ENCODE measurements at regions not wholly inside any gene's neighbourhood (a gene's known extent, or its start where the extent isn't known, plus 50 kb on each side); places are given as distances from the start of the nearest gene placed in this dataset.

DNA sequence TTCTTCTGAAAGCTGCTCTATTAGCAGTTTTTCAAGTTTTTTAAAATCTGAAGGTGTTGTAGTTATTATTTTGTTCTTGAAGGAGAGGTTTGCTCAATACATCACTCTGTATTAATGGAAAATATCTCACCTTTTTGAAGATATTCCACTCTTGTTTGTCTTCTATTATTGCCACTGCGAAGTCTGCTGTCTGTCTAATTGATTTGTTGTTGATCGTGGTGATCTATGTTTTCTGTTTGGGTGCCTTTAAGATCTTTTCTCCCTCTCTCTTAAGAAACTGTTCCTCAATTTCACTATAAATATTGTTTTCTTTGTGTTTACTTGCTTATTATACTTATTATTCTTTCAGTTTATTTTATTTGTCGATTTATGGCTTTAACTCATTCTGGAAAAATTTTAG, 64.9 kb upstream of the FZD8 start:
- in situ Hi-C loops (cut with MboI) (no loop called here), intact Hi-C loops (cut with micrococcal nuclease; ENCODE audit: unreplicated experiment) (no loop called here)
- H3K36me3 ChIP-seq (ENCODE audit: control insufficient read depth in 2 of 2, insufficient read depth in 2 of 2, low read length in 1 of 2) = no peaks in the 10 kb centered on the region
- SMC1A ChIA-PET (ENCODE audit: uncharacterized antibody, unreplicated experiment) = interaction anchor here (1.5 kb wide), 1 partner anchor 48 kb away, joined by 4 read pairs; no protein-coding TSS in a partner anchor
- FAIRE-seq = no peak
- RAD21 ChIA-PET (ENCODE audit: unreplicated experiment) = no interaction called here
- no peaks in the 10 kb centered on the region for H3K4me1 ChIP-seq (ENCODE audit: control insufficient read depth, insufficient read depth, low read length)
- no peaks in the 10 kb centered on the region for H3K27me3 ChIP-seq (replicated peaks in 1 of 2; ENCODE audit: control insufficient read depth in 2 of 2, insufficient read depth in 2 of 2, low read length in 1 of 2)
- TF ChIP-seq LARP7 (IDR thresholded peaks at IDR 0.05) (no peak), SPI1 (IDR thresholded peaks at IDR 0.05; ENCODE audit: borderline replicate concordance, insufficient read depth, low read depth, low read length) (no peak), NFYA (IDR thresholded peaks at IDR 0.05; ENCODE audit: borderline replicate concordance, low read depth, low read length) (no peak), POLR2AphosphoS2 (IDR thresholded peaks at IDR 0.05; ENCODE audit: low read depth, low read length) (no peak), SREBF1 (IDR thresholded peaks at IDR 0.05; ENCODE audit: low read length) (no peak), SUPT20H (IDR thresholded peaks at IDR 0.05; ENCODE audit: borderline replicate concordance, control insufficient read depth, low read depth, low read length) (no peak), BMI1 (IDR thresholded peaks at IDR 0.05; ENCODE audit: borderline replicate concordance) (no peak), EGR1 (IDR thresholded peaks at IDR 0.05; ENCODE audit: borderline replicate concordance in 1 of 2, low read depth in 2 of 2, low read length in 2 of 2) (no peak), EP300 (IDR thresholded peaks at IDR 0.05; ENCODE audit: borderline replicate concordance in 1 of 2, control insufficient read depth in 1 of 2, low read depth in 2 of 2, low read length in 2 of 2) (no peak), HCFC1 (IDR thresholded peaks at IDR 0.05; ENCODE audit: low read length) (no peak), MEF2A (IDR thresholded peaks at IDR 0.05; ENCODE audit: insufficient read depth, low read depth, low read length) (no peak), BCL11A (IDR thresholded peaks at IDR 0.05; ENCODE audit: low read depth, low read length) (no peak), EZH2 (IDR thresholded peaks at IDR 0.05; ENCODE audit: borderline replicate concordance, control insufficient read depth, low read depth, low read length) (no peak), IRF4 (IDR thresholded peaks at IDR 0.05; ENCODE audit: low read depth, low read length) (no peak)
- TF ChIP-seq, protein P1, sequence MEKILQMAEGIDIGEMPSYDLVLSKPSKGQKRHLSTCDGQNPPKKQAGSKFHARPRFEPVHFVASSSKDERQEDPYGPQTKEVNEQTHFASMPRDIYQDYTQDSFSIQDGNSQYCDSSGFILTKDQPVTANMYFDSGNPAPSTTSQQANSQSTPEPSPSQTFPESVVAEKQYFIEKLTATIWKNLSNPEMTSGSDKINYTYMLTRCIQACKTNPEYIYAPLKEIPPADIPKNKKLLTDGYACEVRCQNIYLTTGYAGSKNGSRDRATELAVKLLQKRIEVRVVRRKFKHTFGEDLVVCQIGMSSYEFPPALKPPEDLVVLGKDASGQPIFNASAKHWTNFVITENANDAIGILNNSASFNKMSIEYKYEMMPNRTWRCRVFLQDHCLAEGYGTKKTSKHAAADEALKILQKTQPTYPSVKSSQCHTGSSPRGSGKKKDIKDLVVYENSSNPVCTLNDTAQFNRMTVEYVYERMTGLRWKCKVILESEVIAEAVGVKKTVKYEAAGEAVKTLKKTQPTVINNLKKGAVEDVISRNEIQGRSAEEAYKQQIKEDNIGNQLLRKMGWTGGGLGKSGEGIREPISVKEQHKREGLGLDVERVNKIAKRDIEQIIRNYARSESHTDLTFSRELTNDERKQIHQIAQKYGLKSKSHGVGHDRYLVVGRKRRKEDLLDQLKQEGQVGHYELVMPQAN (conservative IDR thresholded peaks at IDR 0.05) = no peak
- TF ChIP-seq, protein P2, sequence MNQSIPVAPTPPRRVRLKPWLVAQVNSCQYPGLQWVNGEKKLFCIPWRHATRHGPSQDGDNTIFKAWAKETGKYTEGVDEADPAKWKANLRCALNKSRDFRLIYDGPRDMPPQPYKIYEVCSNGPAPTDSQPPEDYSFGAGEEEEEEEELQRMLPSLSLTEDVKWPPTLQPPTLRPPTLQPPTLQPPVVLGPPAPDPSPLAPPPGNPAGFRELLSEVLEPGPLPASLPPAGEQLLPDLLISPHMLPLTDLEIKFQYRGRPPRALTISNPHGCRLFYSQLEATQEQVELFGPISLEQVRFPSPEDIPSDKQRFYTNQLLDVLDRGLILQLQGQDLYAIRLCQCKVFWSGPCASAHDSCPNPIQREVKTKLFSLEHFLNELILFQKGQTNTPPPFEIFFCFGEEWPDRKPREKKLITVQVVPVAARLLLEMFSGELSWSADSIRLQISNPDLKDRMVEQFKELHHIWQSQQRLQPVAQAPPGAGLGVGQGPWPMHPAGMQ (IDR thresholded peaks at IDR 0.05; ENCODE audit: borderline replicate concordance) = no peak
- 28% methylated on average over 3 of the region's 3 CpGs for WGBS (ENCODE audit: insufficient coverage, insufficient replicate concordance, low lambda C conversion rate, missing lambda C conversion rate)
- H3K4me3 ChIP-seq = no peak overlapping the region
- DNase-seq (ENCODE audit: low read depth, low spot score) = no peak
- no peak overlapping the region for H3K9ac ChIP-seq (ENCODE audit: control insufficient read depth, insufficient read depth, low read length)
- H4K20me1 ChIP-seq (ENCODE audit: control insufficient read depth, insufficient read depth) = no peaks in the 10 kb centered on the region
- no peaks in the 10 kb centered on the region for H3K9me3 ChIP-seq (replicated peaks; ENCODE audit: control insufficient read depth, insufficient read depth, low read length)
- H3K4me2 ChIP-seq (ENCODE audit: control insufficient read depth, insufficient read depth) = no peak overlapping the region
- BruUV-seq (replicated peaks) = no TSS peak
- no peak for ATAC-seq
- H3K79me2 ChIP-seq (ENCODE audit: control insufficient read depth, insufficient read depth, low read length) = no peaks in the 10 kb centered on the region
- no peak overlapping the region for H2AFZ ChIP-seq (ENCODE audit: control insufficient read depth, low read depth, low read length)
- POLR2A ChIA-PET = no interaction called here
- H3K27ac ChIP-seq (ENCODE audit: control insufficient read depth, insufficient read depth) = no peak overlapping the region
- CTCF ChIA-PET = no interaction called here
